Fibroblast of lung (primary cell): ENCODE measurements at regions not wholly inside any gene's neighbourhood (a gene's known extent, or its start where the extent isn't known, plus 50 kb on each side); places are given as distances from the start of the nearest gene placed in this dataset.

ENCODE experiments used
- DNase-seq, 2 donors: peaks; one replicate each; pipeline versions ENCODE4 v3.0.0 to v3.0.0-alpha.2; 2010; ENCODE audit warnings: low read depth in 2 of 2
- H2AFZ ChIP-seq: 2 replicates; pipeline ENCODE4 v1.5.1; 2012; ENCODE audit warnings: low read length, control low read depth, inconsistent platforms
- H3K27ac ChIP-seq: 2 replicates; pipeline ENCODE4 v1.5.1; 2011; ENCODE audit warnings: low read length, control low read depth; ENCODE audit not compliant: insufficient read depth
- H3K27me3 ChIP-seq: 2 replicates; pipeline ENCODE4 v1.5.1; 2011; ENCODE audit warnings: mild to moderate bottlenecking, low read length; ENCODE audit not compliant: control insufficient read depth, insufficient read depth
- H3K36me3 ChIP-seq: 2 replicates; pipeline ENCODE4 v1.5.1; 2011; ENCODE audit warnings: low read length; ENCODE audit not compliant: control insufficient read depth, insufficient read depth
- H3K4me1 ChIP-seq: 2 replicates; pipeline ENCODE4 v1.5.1; 2011; ENCODE audit warnings: low read length; ENCODE audit not compliant: control insufficient read depth, insufficient read depth; ENCODE audit errors: extremely low read depth
- H3K4me2 ChIP-seq: 2 replicates; pipeline ENCODE4 v1.5.1; 2011; ENCODE audit warnings: low read length, control low read depth; ENCODE audit not compliant: insufficient read depth; ENCODE audit errors: extremely low read depth
- H3K4me3 ChIP-seq, 4 experiments: fragments of 200-600 bp in 1 of 4; sonication (generic) in 1 of 4; replicated peaks in 1 of 4; 2 replicates each; pipeline ENCODE4 v1.5.1; 2011 to 2016; ENCODE audit warnings: low read length in 4 of 4, low read depth in 3 of 4, mild to moderate bottlenecking in 3 of 4, control low read depth in 2 of 4, inconsistent platforms in 1 of 4, mixed read lengths in 1 of 4; ENCODE audit not compliant: insufficient read depth in 1 of 4; ENCODE audit errors: control extremely low read depth in 1 of 4
- H3K79me2 ChIP-seq: 2 replicates; pipeline ENCODE4 v1.5.1; 2012; ENCODE audit warnings: mild to moderate bottlenecking, low read length, inconsistent platforms; ENCODE audit not compliant: control insufficient read depth, insufficient read depth
- H3K9ac ChIP-seq: 2 replicates; pipeline ENCODE4 v1.5.1; 2011; ENCODE audit warnings: mild to moderate bottlenecking, low read length, control low read depth; ENCODE audit not compliant: insufficient read depth
- H3K9me3 ChIP-seq: 2 replicates; pipeline ENCODE4 v1.5.1; 2012; ENCODE audit warnings: low read depth, low read length; ENCODE audit not compliant: control insufficient read depth, insufficient read depth
- H4K20me1 ChIP-seq: 2 replicates; pipeline ENCODE4 v1.5.1; 2011; ENCODE audit warnings: low read length; ENCODE audit not compliant: control insufficient read depth, insufficient read depth; ENCODE audit errors: extremely low read depth
- EZH2 ChIP-seq: IDR thresholded peaks from 2 replicates; pipeline ENCODE4 v1.5.1; 2012; ENCODE audit warnings: low read length, control low read depth, mild to moderate bottlenecking; ENCODE audit errors: missing control alignments
- TF ChIP-seq, protein P1 (sequence below), 2 donors: IDR thresholded peaks in 1 of 2; conservative IDR thresholded peaks in 1 of 2; 1 replicate in 1 of 2; 2 replicates in 1 of 2; pipeline ENCODE4 v1.5.1; 2011 to 2012; ENCODE audit warnings: low read length in 2 of 2, control low read depth in 1 of 2, inconsistent platforms in 1 of 2, low read depth in 1 of 2, mild to moderate bottlenecking in 1 of 2

DNA sequence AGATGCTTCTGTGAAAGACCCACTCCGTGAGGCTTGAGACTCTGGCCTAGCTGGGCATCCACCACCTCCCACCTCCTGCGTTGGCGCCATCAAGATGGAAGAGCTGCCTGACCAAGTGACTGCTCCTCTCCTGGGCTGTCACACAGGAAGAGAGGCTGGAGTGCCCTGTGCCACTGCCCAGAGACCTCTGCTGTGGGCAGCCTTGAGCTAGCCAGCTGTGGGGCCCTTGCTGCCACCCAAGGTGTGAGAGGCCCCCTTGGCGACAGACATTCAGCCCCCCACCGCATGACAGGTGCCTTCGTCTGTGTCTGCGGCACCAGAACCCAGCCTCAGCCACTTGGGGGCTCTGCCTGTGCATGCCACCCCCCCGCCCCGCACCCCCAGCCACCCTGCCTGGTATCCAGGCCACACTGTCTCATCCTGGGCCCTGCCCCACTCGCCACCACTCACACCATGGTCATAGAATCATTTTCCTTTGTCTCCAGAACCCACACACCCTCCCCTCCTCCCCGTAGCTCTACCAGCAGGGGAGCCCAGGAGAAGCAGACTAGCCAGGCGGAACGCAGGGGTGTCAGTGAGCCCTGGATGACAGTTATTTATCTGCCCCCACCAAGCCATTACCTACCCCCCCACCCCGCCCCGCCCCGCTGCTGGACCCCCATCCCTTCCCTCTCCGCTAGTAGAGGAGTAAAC lies 120.9 kb upstream of the LHX1 start:
- H3K9ac ChIP-seq, result no peak overlapping the region
- H3K27me3 ChIP-seq, result peaks cover 10% of the 10 kb centered on the region
- no peak overlapping the region for H2AFZ ChIP-seq
- no peaks in the 10 kb centered on the region for H3K9me3 ChIP-seq
- no peak for DNase-seq
- no peak overlapping the region for H3K4me2 ChIP-seq
- H3K4me1 ChIP-seq, result no peaks in the 10 kb centered on the region
- no peaks in the 10 kb centered on the region for H3K79me2 ChIP-seq
- H4K20me1 ChIP-seq, result no peaks in the 10 kb centered on the region
- TF ChIP-seq, protein P1, sequence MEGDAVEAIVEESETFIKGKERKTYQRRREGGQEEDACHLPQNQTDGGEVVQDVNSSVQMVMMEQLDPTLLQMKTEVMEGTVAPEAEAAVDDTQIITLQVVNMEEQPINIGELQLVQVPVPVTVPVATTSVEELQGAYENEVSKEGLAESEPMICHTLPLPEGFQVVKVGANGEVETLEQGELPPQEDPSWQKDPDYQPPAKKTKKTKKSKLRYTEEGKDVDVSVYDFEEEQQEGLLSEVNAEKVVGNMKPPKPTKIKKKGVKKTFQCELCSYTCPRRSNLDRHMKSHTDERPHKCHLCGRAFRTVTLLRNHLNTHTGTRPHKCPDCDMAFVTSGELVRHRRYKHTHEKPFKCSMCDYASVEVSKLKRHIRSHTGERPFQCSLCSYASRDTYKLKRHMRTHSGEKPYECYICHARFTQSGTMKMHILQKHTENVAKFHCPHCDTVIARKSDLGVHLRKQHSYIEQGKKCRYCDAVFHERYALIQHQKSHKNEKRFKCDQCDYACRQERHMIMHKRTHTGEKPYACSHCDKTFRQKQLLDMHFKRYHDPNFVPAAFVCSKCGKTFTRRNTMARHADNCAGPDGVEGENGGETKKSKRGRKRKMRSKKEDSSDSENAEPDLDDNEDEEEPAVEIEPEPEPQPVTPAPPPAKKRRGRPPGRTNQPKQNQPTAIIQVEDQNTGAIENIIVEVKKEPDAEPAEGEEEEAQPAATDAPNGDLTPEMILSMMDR (conservative IDR thresholded peaks at IDR 0.05 in 1 of 2, IDR thresholded peaks at IDR 0.05 in 1 of 2; ENCODE audit: low read depth in 1 of 2, low read length in 2 of 2), result no peak
- no peak for TF ChIP-seq EZH2
- H3K36me3 ChIP-seq, result no peaks in the 10 kb centered on the region
- no peak overlapping the region for H3K4me3 ChIP-seq
- no peak overlapping the region for H3K27ac ChIP-seq

DNA sequence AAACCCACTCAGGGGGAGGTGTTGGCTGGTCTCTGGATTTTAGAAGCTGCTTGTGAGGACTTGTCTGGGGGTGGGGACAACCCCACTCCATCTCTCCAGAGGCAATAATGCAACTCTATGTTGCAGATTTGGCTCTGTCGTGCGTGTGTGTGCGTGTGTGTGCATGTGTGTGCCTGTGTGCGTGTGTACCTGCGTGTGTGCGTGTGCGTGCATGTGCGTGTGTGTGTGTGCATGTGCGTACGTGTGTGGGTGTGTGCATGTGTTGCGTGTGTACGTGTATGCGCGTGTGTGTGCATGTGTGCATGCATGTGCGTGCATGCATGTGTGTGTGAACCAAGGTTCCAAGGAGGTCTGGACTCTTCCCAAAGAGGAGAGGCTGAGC lies 120.4 kb upstream of the LHX1 start:
- H3K27me3 ChIP-seq, result peaks cover 10% of the 10 kb centered on the region
- H3K9me3 ChIP-seq, result no peaks in the 10 kb centered on the region
- H2AFZ ChIP-seq, result no peak overlapping the region

DNA sequence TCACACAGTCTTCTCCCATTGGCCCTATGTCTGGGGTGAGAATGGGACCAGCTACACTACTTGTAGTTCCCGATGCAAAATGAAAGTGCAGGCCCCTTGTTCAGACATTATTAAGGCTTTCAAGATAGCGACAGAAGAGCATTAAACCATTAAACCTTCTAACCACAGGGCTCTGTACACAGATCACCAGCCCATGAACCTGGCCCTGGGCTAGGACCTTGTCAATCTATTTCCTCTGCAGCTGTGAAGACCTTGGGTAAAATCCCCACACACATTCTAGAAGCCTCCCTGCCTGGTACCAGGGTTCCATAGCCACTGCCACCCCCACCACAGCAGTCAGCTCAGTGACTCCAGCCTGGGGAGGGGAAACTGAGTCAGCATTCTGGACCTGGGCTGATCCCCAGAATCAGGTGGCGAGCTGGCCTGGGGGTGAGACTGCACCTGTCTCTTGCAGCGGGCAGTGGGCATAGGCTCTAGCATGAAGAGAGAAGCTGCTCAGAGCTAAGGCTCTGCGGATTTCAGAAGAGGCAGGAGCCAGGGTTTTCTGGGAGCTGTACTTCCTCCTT lies 119.7 kb upstream of the LHX1 start:
- DNase-seq, result no peak
- no peak overlapping the region for H3K4me2 ChIP-seq
- H3K27me3 ChIP-seq, result peaks cover 10% of the 10 kb centered on the region
- TF ChIP-seq EZH2, result no peak
- TF ChIP-seq, protein P1 (conservative IDR thresholded peaks at IDR 0.05 in 1 of 2, IDR thresholded peaks at IDR 0.05 in 1 of 2; ENCODE audit: low read depth in 1 of 2, low read length in 2 of 2), result no peak
- no peak overlapping the region for H2AFZ ChIP-seq
- H3K4me3 ChIP-seq, result no peak overlapping the region
- no peak overlapping the region for H3K9ac ChIP-seq
- H3K4me1 ChIP-seq, result no peaks in the 10 kb centered on the region
- no peaks in the 10 kb centered on the region for H4K20me1 ChIP-seq
- H3K9me3 ChIP-seq, result no peaks in the 10 kb centered on the region
- H3K27ac ChIP-seq, result no peak overlapping the region
- H3K79me2 ChIP-seq, result no peaks in the 10 kb centered on the region
- H3K36me3 ChIP-seq, result no peaks in the 10 kb centered on the region

More for the DNA sequence above, 120.4 kb upstream of the LHX1 start:
- H4K20me1 ChIP-seq, result no peaks in the 10 kb centered on the region
- DNase-seq, result no peak
- no peaks in the 10 kb centered on the region for H3K4me1 ChIP-seq
- TF ChIP-seq EZH2, result no peak
- TF ChIP-seq, protein P1 (conservative IDR thresholded peaks at IDR 0.05 in 1 of 2, IDR thresholded peaks at IDR 0.05 in 1 of 2; ENCODE audit: low read depth in 1 of 2, low read length in 2 of 2), result no peak
- H3K9ac ChIP-seq, result no peak overlapping the region
- H3K27ac ChIP-seq, result no peak overlapping the region
- no peaks in the 10 kb centered on the region for H3K79me2 ChIP-seq
- H3K4me3 ChIP-seq, result no peak overlapping the region
- no peak overlapping the region for H3K4me2 ChIP-seq
- H3K36me3 ChIP-seq, result no peaks in the 10 kb centered on the region
